DMS53 (cell line): ENCODE measurements at regions not wholly inside any gene's neighbourhood (a gene's known extent, or its start where the extent isn't known, plus 50 kb on each side); places are given as distances from the start of the nearest gene placed in this dataset.
"Not testable (repeated sequence)": the region's sequence is repeated elsewhere in the genome, so short reads cannot be mapped to it uniquely, and the experiment has no call there.

Experiments used
- DNase-seq: peaks from one replicate; lab custom pipeline; 2025; lab: John Stamatoyannopoulos, UW

DNA sequence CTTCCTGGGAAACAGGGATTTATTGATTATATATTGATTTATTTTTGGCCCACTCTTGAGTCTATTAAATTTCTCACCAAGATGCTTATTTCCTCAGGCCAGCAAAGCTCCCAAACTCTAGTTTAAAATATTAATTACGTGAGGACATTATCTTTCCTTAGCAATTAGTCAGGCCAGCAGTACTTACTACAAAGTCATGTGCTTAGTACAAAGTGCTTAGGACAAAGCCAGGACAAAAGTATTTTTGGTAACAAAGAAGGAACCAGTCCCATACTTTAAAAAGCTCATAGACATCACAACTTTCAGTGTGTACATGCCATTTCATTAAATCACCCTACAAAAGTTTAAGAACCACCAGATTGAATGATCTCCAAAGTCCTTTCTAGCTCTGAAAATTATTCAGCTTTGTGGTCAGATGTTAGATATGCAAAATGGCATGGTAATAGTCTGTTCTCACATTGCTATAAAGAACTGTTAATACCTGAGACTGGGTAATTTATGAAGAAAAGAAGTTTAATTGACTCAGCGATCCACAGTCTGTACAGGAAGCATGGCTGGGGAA lies 94.7 kb upstream of the PWP1 start:
- no peak for DNase-seq

DNA sequence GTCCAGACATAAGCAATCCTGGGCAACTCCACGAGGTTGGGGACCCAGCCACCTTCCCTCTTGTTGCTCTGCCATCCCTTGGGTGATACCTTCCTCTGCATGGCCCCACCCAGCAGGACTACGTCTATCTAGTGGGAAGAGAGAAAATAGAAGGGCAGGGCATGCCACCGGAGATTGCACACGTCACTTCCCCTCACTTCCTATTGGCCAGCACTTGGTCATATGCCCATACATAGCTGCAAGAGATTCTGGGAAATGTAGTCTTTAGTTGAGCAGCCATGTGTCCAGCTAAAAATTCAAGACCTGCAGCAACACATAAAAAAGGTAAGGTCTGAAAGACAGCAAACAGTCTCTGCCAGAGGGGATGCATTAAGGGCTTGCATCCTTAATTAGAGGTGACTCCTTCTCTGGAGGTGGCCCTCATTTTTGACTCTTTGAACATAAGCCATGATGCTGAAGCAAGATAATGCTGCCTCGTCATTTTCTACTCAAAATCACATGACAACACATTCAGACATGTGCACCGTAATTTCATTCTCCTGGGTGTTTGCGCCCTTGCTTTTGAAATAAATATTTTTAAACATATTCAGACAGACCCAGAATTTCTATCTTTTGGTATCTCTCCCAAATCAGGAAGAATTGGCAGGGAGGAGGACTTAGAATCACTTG lies 91.8 kb upstream of the PWP1 start:
- peak; percentile 34 for DNase-seq

- no peak for DNase-seq
Measured at GRCh38 chr12:107594995-107595394, 90.6 kb upstream of the PWP1 start.

GRCh38 chr12:107597695-107598410 lies 87.7 kb upstream of the PWP1 start:
- no peak for DNase-seq

DNA sequence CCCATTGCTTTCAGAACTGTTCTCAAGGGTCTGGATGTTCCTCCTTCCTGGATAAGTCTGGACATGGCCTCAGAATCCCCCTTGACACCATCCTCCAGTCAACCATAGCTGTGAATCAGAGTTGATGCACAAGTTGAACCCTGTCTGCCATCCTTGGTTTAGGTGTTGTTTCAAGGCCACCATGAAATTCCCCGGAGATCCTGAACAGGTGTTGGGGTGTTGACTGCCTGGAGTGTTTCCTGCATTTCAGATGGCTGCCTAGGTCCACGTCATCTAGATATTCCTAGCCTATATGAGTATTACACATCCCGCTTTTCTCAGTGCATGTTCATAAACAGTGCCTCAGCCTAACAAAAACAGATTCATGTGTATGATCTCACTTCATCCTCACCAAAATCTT lies 86.7 kb upstream of the PWP1 start:
- DNase-seq, result no peak

- no peak for DNase-seq
Measured at GRCh38 chr12:107600581-107601144, 84.9 kb upstream of the PWP1 start.

DNA sequence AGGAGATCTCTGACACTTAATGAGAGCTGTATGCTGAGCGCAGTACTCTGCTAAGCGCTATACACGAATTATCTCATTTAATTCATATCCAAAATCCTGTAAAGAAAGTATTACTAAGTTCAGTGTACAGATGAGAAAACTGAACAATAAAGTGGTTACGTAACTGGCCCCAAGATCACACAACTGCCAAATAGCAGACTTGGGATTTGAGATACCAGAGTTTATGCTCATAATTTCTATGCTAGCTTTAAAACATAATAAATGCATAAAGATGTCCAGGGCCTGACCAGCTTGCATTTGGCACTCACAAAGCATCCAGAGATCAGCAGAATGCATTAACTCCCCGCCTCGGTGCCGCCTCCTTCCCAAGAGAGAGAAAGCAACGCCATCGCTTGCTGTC lies 83.2 kb upstream of the PWP1 start:
- DNase-seq, result no peak

- no peak for DNase-seq
Measured at GRCh38 chr12:107605293-107605692, 80.3 kb upstream of the PWP1 start.

DNA sequence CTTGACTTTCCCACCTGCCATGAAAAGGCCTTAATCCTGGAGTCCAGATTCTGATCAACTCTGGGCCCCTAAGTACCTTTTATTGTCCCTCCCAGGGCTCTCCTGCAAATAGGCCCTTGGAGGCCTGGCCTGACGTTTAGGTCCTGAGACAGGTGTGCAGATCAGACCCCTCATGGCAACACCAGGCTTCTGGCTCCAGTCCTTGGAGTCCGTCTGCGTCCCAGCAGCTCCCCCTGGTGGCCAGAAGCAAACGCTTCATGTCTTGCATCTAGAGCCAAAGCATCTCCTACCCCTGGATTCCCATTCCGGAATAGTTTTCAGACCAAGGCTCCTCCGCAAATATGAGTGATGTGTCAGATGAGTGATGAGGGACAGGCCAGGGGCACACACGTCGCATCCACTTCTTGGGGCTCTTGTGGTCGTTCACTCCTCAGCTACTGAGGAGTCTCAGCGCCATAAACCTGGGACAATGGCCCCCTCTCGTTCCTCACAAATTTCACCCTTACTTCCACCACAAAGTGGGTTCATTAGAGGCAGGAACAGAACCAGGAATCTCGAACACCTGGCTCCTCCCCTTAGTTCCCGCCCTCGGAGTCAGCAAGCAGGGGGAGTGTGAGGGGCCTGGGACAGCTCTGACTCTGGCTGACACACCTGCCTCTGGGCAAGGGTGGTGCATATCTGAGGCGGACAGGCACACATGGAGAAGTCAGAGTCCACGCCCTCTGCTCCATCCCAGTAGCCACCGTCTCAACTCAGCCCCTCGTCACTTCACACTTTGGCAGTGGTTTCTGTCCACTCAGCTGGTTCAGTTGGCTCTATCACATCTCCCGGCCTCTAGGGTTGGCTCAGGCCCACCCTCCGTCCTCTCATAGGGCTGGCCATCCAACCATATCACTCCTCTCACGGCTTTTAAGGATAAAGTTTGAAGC lies 77.9 kb upstream of the PWP1 start:
- peak; percentile 89 for DNase-seq

DNA sequence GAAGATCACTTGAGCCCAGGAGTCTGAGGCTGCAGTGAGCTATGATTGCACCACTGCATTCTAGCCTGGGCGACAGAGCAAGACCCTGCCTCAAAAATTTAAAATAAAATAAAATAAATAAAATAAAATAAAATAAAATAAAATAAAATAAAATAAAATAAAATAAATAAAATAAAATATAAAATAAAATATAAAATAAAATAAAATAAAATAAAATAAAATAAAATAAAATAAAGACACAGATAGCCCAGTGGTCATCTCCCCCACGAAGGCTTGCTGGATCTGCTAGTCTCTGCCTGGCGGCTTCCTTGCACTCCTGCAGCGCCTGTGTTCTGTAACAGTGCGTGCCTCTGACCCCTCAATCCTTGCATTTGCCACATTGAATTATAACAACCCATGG lies 76.8 kb upstream of the PWP1 start:
- not testable (repeated sequence) for DNase-seq

- DNase-seq, result peak; percentile 53
Measured at GRCh38 chr12:107610021-107610859, 75.4 kb upstream of the PWP1 start.

DNA sequence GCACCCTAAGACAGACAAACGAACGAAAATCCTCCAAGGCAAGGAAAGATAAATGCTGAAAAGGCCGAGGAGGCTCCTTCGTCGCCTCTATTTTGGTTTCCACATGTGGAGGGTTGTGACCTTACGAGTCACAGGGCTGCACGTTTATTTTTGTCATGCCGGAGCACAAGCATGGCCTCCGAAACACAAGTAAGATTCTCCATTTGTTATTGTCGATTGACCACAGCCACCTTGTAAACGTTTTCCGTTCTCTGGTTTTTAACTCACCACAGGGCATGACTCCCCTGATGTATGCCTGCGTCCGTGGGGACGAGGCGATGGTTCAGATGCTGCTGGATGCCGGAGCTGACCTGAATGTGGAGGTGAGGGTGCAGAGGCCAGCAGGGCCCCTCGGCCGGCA lies 73.1 kb upstream of the PWP1 start:
- no peak for DNase-seq

DNA sequence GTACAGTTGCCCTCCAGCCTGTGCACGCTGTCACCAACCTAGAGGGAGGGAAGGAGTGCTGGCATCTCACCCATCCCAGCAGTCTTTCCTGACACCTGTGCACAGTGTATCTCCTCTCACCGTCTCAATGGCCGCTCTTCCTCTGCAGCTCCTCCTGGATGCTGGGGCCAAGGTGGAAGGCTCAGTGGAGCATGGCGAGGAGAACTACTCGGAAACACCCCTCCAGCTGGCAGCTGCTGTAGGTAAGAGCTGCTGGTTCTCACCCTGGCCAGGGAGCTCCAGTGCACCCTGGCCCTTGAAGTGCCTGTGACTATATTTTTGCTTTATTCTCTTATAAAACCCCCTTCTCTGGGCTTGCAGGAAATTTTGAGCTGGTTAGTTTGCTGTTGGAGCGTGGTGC lies 68.7 kb upstream of the PWP1 start:
- no peak for DNase-seq

DNA sequence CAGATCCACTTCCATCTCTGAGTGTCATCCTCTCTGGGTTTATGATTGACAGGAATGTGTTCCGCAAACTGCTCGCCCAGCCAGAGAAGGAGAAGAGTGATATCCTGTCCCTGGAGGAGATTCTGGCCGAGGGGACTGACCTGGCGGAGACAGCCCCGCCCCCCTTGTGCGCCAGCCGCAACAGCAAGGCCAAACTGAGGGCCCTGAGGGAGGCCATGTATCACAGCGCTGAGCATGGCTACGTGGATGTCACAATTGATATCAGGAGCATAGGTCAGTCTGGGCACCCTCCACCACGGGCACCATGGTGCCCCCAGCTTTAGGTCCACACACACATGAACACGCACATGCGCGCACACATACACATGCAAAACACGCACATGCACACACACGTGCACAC lies 67.5 kb upstream of the PWP1 start:
- no peak for DNase-seq

DNA sequence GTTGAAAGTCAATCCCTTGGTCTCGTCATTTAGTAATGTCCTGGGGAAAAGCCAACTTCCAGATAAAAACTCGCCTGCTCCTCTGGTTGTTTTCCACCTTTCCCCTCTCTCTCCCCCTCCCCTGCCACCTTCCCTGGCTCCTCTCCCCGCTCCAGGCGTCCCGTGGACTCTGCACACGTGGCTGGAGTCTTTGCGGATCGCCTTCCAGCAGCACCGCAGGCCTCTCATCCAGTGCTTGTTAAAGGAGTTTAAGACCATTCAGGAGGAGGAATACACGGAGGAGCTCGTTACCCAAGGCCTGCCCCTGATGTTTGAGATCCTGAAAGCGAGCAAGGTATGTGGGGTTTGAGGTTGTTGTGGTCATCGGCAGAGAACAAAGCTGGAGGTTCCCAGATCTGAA lies 65.8 kb upstream of the PWP1 start:
- DNase-seq, result no peak

DNA sequence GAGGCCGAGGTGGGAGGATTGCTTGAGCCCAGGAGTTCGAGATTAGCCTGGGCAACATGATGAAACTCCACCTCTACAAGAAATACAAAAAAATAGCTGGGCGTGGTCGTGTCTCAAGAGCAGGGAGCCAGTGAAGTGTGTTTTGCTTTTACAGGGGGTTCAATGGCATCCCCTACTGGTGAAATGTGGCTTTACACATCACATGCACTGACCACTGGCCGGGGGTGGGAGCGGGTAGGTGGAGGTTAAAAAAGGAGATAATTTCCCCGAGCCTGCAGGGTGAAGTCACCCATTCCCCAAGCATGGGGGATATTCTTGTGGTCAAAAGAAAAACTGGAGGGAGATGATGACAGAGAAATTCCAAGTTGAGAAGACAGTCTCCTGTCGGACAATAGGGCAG lies 63.6 kb upstream of the PWP1 start:
- peak; percentile 32 for DNase-seq

DNA sequence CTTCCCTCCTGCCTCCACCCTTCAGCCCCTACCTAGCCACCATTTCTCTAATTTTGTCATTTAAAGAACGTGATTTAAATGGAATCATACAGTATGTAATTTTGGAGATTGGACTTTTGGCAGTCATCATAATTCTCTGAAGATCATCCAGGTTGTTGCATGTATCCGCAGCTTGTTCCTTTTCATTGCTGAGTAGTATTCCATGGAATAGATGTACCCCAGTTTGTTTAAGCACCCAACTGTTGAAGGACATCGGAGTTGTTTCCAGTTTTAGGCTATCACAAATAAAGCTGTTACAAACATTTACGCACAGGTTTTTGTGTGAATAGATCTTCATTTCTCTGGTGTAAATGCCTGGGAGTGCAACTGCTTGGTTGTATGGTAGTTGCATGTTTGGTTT lies 61.1 kb upstream of the PWP1 start:
- no peak for DNase-seq

GRCh38 chr12:107631715-107632114 lies 53.9 kb upstream of the PWP1 start:
- DNase-seq, result no peak

DNA sequence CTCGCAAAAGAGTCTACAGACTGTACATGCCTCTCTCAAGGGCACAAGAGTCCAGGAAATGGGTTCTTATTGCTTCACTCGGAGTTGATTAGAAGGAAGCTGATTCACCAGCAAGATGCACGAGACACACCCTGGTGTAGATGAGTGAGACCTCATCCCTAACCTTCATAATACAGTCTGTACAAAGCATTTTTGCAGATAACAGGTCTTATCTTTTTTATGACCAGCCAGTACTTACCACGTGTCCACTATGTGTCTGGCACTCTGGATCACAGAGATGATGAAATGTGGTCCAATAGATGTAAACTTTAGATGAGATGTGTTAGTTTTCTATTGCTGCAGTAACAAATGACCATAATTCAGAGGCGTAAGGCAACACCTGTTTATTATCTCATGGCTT lies 53.4 kb upstream of the PWP1 start:
- DNase-seq, result no peak

GRCh38 chr12:107634530-107634929 lies 51.1 kb upstream of the PWP1 start:
- peak; percentile 18 for DNase-seq

DNA sequence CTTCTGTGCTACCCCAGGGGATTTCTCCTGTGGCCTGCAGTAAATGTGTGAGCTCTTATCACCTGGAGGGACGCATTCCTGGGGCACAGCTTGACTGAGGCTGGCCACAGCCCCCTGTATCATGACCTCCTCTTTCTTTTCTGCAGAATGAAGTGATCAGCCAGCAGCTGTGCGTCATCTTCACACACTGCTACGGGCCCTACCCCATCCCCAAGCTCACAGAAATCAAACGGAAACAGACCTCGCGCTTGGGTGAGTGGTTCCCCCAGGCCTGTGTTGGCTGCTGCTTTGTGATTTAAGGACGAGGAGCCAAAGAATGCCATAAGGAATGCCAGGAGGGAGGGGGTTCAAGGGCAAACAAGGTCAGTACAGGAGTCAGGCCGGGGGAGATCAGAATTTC lies 50.5 kb upstream of the PWP1 start:
- no peak for DNase-seq
